ENCODE measurements at regions not wholly inside any gene's neighbourhood (a gene's known extent, or its start where the extent isn't known, plus 50 kb on each side); places are given as distances from the start of the nearest gene placed in this dataset.
"Not testable (repeated sequence)": the region's sequence is repeated elsewhere in the genome, so short reads cannot be mapped to it uniquely, and the experiment has no call there.

DNA sequence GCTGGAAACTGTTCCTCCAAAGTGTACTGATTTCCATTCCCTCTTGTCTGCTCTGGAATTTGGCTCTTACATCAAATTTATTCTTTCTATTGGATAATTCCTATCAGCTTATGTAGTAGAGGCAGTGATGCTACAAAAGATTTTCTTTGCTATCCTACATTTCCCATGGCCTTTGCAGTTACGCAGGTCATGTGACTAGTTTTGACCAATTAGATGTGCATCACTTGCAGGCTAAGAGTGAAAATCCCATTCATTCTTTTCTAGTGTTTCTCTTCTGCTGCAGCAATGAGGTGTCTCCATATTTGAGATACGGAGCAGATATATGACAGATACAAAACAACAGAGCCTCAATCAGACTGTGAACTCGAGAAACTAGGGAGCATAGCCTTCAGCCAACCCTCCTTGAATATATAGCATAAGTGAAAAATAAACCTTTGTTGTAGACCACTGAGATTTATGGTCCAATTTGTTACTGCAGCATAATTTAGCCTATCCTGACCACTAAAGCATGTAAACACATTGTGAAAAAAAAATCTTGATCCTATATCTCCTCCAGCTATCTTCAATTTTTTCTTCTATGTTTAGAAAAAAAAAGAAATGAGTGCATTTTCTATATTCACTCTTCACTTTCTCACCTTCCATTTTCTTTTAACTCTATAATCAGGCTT lies 102.0 kb downstream of the HNMT start:
- no peak for DNase-seq (ENCODE audit: low read depth in 1 of 2, low spot score in 2 of 2)
- H3K9me3 ChIP-seq (replicated peaks), result no peaks in the 10 kb centered on the region
- H3K4me1 ChIP-seq (replicated peaks), result peaks cover 7% of the 10 kb centered on the region
- H3K36me3 ChIP-seq, result no peaks in the 10 kb centered on the region
- no peaks in the 10 kb centered on the region for H3K27me3 ChIP-seq (replicated peaks)
- no peak overlapping the region for H3K4me3 ChIP-seq
- no peak overlapping the region for H3K27ac ChIP-seq

DNA sequence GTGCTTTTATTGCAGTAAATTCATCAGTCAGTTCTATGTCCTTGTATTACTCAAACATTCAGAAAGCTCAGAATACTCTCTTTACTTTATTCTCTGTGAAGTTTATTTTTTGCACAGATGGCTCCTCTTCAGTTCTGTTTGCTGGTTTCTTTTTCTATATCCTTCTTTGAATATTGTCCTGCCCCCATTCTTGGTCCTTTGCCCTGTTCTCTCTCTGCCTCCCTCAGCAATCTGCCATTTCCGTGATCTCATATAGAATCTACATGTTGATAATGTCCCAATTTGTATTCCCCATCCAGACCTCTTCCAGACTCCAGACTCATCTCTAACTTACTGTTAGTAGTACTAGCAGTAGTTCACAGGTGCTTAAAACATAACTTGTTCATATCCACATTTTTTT lies 102.6 kb downstream of the HNMT start:
- no peak overlapping the region for H3K27ac ChIP-seq
- no peak for DNase-seq (ENCODE audit: low read depth in 1 of 2, low spot score in 2 of 2)
- H3K36me3 ChIP-seq, result no peaks in the 10 kb centered on the region
- H3K4me3 ChIP-seq, result no peak overlapping the region
- H3K4me1 ChIP-seq (replicated peaks), result peaks cover 13% of the 10 kb centered on the region
- H3K9me3 ChIP-seq (replicated peaks), result no peaks in the 10 kb centered on the region
- no peaks in the 10 kb centered on the region for H3K27me3 ChIP-seq (replicated peaks)

DNA sequence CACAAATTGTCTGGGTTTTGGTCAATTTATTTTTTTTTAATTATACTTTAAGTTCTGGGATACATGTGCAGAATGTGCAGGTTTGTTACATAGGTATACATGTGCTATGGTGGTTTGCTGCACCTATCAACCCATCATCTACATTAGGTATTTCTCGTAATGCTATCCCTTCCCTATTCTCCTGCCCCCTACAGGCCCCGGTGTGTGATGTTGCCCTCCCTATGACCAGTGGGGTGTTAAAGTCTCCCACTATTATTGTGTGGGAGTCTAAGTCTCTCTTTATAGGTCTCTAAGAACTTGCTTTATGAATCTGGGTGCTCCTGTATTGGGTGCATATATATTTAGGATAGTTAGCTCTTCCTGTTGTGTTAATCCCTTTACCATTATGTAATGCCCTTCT lies 104.4 kb downstream of the HNMT start:
- H3K27ac ChIP-seq; H3K36me3 ChIP-seq; H3K27me3 ChIP-seq (replicated peaks); DNase-seq (ENCODE audit: low read depth in 1 of 2, low spot score in 2 of 2); H3K9me3 ChIP-seq (replicated peaks); H3K4me3 ChIP-seq: not testable (repeated sequence)
- H3K4me1 ChIP-seq (replicated peaks), result peaks cover 22% of the 10 kb centered on the region

DNA sequence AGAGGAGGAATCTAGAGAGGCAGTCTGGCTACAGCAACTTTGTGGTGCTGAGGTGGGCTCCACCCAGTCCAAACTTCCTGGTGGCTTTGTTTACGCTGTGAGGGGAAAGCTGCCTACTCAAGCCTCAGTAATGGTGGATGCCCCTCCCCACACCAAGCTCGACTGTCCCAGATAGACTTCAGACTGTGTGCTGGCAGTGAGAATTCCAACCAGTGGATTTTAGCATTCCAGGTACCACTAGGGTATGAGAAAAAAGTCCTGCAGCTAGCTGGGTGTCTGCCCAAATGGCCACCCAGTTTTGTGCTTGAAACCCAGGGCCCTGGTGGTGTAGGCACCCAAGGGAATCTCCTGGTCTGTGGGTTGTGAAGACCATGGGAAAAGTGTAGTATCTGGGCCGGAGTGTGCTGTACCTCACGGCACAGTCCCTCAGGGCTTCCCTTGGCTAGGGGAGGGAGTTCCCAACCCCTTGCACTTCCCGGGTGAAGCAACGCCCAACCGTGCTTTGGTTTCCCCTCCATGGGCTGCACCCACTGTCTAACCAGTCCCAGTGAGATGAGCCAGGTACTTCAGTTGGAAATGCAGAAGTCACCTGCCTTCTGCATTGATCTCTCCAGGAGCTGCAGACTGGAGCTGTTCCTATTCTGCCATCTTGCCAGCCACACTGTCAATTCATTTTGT lies 106.9 kb downstream of the HNMT start:
- not testable (repeated sequence) for H3K4me3 ChIP-seq; H3K36me3 ChIP-seq; H3K9me3 ChIP-seq (replicated peaks); H3K27me3 ChIP-seq (replicated peaks); DNase-seq (ENCODE audit: low read depth in 1 of 2, low spot score in 2 of 2)
- Histone ChIP-seq H3K27ac (peak overlapping the region; percentile 65; the same call in 1 of the 2 replicates), H3K4me1 (replicated peaks) (peaks cover 22% of the 10 kb centered on the region)

DNA sequence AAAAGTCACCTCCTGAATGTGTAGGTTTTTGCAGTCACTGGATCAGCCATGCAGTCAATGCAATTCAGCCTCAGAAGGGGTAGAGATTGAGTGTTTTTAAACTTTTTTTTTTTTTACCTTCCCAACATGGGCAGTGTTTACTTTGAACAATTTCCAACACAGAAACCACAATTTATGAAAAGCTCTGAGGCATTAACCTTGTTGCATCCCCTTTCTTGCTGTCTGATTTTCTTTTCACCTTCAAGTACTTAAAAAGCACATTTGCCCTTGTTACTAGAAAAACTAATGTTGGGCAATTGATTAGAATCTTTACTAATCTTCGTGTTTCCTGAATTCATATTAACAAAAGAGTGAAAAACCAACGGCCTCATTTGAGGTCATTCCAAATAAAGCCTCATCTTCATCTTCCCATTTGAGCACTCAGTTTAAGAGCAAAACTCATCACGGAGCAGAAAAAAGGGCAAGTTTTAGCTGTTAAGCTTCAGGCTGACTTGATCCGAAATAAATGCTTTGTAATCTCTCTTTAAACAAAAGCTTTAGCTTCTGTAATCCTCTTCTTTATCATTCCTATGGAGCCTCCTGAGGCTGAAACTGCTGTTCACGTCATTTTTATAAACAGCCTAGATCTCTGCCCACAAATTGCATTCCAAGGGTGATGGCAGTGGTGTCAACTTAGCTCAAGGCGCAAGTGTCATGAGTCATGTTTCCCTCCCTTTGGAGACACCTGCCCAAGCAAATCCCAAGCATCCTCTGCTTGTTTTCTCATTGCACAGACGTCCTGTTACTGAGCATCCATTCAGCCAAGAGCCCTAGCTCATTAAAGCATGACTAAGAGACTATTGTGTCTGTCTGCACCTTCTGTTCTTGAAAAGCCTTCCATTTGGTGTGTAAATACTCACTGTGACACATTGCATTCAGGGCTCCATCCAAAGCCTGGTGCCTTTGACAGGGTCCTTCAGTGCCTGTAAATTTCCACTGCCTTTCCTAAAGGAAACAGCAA lies 107.7 kb downstream of the HNMT start:
- H3K4me1 ChIP-seq (replicated peaks), result peaks cover 22% of the 10 kb centered on the region
- no peaks in the 10 kb centered on the region for H3K27me3 ChIP-seq (replicated peaks)
- H3K4me3 ChIP-seq, result no peak overlapping the region
- peak overlapping the region; percentile 65 for H3K27ac ChIP-seq
- peak; percentile 87 to 89 for DNase-seq (ENCODE audit: low read depth in 1 of 2, low spot score in 2 of 2)
- H3K36me3 ChIP-seq, result no peaks in the 10 kb centered on the region
- no peaks in the 10 kb centered on the region for H3K9me3 ChIP-seq (replicated peaks)

DNA sequence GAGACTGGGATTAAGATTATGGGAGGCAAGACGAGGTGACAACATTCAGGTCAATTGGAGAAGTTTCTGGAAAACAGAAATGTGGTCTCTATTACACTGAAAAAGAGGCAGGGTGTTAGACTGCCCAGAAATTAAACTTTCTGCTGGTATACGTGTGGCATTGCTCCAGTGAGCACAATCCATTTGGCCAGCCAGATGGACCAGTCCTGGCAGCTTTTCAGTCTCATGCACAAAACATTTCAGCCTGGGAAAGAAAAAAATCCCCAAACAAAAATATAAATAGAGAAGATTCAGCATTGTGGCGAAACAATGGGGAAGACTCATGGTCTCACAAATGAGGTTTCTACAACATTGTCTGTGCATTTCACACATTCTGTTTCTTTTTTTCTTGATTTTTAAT lies 113.9 kb downstream of the HNMT start:
- Histone ChIP-seq H3K9me3 (replicated peaks) (no peaks in the 10 kb centered on the region), H3K27ac (peak overlapping the region; percentile 15; the same call in 1 of the 2 replicates), H3K27me3 (replicated peaks) (no peaks in the 10 kb centered on the region), H3K36me3 (no peaks in the 10 kb centered on the region), H3K4me1 (replicated peaks) (peaks cover 8% of the 10 kb centered on the region), H3K4me3 (no peak overlapping the region)
- DNase-seq (ENCODE audit: low read depth in 1 of 2, low spot score in 2 of 2), result peak in 1 of 2 experiments; percentile 44

DNA sequence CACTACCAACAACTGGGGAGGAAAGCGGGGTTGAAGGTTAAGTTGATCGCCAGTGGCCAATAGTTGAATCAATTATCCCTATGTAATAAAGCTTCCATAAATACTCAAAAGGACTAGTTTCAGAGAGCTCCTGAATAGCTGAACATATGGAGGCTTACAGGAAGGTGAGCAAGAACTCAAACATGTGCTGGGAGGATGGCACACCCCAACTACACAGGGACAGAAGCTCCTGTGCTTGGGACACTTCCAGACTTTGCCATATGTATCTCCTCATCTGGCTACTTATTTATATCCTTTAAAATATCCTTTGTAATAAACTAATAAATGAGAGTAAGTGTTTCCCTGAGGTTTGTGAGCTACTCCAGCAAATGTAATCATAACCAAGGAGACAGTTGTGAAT lies 115.7 kb downstream of the HNMT start:
- DNase-seq (ENCODE audit: low read depth in 1 of 2, low spot score in 2 of 2), result no peak
- Histone ChIP-seq H3K27ac (no peak overlapping the region), H3K9me3 (replicated peaks) (0 out of 2 replicates have a peak, but pooled peaks cover under 1% of the 10 kb centered on the region), H3K27me3 (replicated peaks) (no peaks in the 10 kb centered on the region), H3K4me3 (no peak overlapping the region), H3K4me1 (replicated peaks) (peaks cover 15% of the 10 kb centered on the region), H3K36me3 (no peaks in the 10 kb centered on the region)

DNA sequence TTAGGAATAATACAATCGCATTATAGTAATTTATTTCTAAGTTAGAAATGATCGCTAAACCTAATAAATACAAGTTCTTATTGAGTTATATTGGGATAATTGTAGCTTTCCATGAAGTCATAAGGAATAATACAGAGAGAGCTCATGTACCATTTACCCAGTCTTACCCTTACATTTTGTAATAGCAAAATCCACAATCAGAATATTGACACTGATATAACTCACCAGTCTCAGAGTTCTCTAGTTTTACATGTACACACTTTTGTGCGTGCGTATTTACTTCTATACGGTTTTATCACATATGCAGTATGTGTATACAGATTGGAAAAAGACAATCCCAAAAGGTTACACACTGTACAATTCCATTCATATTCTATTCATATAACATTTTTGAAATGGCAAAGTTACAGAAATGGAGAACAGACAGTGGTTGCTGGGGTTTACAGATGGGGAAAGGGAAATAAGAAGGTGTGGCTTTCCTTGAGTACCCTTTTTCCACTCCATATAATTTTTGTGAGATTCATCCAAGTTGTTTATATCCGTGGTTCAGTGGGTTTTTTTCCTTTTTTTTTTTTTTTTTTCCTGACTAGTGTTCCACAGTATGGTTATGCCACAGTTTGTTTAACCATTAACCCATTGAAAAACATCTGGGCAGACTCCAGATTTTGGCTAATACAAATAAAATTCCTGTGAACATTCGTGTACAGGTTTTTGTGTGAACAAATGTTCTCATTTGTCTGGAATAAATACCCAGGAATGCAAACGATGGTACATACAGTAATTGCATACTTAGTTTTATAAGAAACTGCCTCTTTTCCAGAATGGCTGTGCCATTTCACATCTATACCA lies 117.2 kb downstream of the HNMT start:
- peak in 1 of 2 experiments; percentile 24 for DNase-seq (ENCODE audit: low read depth in 1 of 2, low spot score in 2 of 2)
- H3K27me3 ChIP-seq (replicated peaks), result no peaks in the 10 kb centered on the region
- no peaks in the 10 kb centered on the region for H3K36me3 ChIP-seq
- H3K27ac ChIP-seq, result no peak overlapping the region
- 0 out of 2 replicates have a peak, but pooled peaks cover 3% of the 10 kb centered on the region for H3K9me3 ChIP-seq (replicated peaks)
- peaks cover 29% of the 10 kb centered on the region for H3K4me1 ChIP-seq (replicated peaks)
- H3K4me3 ChIP-seq, result no peak overlapping the region

DNA sequence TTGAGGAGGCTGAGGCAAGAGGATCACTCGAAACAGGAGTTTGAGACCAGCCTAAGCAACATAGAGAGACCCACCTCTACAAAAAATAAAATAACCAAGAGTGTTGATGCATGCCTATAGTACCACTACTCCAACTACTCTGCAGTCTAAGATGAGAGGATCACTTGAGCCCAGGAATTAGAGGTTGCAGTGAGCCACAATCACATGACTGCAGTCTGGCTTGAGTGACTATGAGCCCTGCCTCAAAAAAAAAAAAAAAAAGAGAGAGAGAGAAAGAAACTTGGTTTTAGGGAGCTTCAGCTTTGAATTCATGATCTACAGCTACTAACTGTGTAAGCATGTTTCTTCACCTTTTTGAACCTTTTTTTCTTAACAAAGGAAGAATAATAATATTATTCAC lies 119.9 kb downstream of the HNMT start:
- no peak for DNase-seq (ENCODE audit: low read depth in 1 of 2, low spot score in 2 of 2)
- H3K27me3 ChIP-seq (replicated peaks), result no peaks in the 10 kb centered on the region
- H3K27ac ChIP-seq, result no peak overlapping the region
- H3K4me1 ChIP-seq (replicated peaks), result peaks cover 38% of the 10 kb centered on the region
- H3K9me3 ChIP-seq (replicated peaks), result 0 out of 2 replicates have a peak, but pooled peaks cover 3% of the 10 kb centered on the region
- no peaks in the 10 kb centered on the region for H3K36me3 ChIP-seq
- H3K4me3 ChIP-seq, result no peak overlapping the region

DNA sequence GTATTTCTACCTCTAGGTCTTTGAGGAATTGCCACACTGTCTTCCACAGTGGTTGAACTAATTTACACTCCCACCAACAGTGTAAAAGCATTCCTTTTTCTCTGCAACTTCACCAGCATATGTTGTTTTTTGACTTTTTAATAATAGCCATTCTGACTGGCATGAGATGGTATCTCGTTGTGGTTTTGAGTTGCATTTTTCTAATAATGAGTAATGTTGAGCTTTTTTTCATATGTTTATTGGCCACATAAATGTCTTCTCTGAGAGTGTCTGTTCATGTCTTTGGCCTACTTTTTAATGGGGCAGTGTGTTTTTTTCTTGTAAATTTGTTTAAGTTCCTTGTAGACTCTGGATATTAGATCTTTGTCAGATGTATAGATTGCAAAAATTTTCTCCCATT lies 121.2 kb downstream of the HNMT start:
- H3K27me3 ChIP-seq (replicated peaks); H3K36me3 ChIP-seq; H3K9me3 ChIP-seq (replicated peaks); H3K4me3 ChIP-seq: not testable (repeated sequence)
- Histone ChIP-seq H3K4me1 (replicated peaks) (peaks cover 38% of the 10 kb centered on the region), H3K27ac (peak overlapping the region; percentile 25)
- DNase-seq (ENCODE audit: low read depth in 1 of 2, low spot score in 2 of 2), result peak in 1 of 2 experiments; percentile 73

DNA sequence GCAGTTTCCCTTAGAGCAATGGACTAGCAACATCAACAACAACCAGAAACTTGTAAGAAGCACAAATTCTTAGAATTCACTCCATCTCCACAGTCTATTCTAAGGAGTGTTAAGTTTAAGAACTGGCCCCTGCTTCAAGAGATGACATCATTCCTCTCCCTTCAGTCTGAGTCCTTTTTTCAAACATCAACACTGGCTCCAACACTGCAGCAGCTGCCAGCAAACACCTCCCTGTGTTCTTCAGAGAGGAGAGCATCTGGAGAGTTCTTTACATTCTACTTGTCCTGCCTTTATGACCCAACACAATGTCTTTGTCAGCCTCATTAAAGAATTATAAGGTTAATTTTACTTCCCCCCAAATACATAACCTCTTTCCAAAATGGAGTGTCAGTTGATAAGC lies 122.3 kb downstream of the HNMT start:
- Histone ChIP-seq H3K9me3 (replicated peaks) (0 out of 2 replicates have a peak, but pooled peaks cover 3% of the 10 kb centered on the region), H3K4me3 (no peak overlapping the region), H3K4me1 (replicated peaks) (peaks cover 38% of the 10 kb centered on the region), H3K36me3 (no peaks in the 10 kb centered on the region), H3K27ac (peak overlapping the region; percentile 25; the same call in 1 of the 2 replicates), H3K27me3 (replicated peaks) (no peaks in the 10 kb centered on the region)
- peak in 1 of 2 experiments; percentile 47 for DNase-seq (ENCODE audit: low read depth in 1 of 2, low spot score in 2 of 2)

DNA sequence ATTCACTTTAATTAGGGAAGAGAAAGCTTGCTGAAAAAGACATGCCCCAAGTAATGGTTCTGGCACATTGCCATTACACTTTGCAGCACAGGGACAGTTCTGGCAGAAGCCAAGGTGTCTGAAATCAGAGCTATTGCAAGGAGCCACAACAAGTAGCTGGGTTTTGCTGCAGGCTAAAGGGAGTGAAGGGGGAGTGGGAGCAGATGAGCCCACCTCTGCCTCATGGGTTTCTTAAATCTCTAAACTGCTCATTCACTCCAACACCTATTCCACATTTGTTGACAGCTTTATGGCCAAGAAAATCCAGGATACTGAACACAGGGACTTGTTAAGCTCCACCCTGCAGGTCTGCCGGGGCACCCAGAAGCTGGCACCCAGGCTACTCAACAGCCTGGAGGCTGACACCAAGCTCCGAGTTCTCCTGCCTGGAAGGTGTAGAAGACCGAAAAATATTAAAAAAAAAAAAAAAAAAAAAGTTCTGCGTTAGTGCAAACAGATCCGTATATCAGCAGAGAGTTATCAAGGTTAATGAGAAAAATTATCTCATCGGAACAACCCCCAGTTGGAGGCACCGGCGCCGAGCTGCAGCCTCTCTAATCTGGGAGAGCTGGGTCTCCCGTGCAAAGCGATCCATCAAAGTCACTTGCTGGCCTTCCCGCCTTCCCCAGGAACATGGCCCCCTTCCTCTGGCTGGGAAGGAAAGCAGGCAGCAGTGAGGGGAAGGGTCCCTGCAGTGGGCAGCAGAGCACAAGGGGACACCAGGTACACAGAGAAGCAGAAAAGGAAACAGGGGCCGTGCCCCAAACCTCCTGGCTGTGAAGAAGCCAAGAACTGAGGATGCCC lies 123.7 kb downstream of the HNMT start:
- Histone ChIP-seq H3K36me3 (no peaks in the 10 kb centered on the region), H3K27ac (no peak overlapping the region), H3K27me3 (replicated peaks) (no peaks in the 10 kb centered on the region), H3K4me1 (replicated peaks) (peaks cover 33% of the 10 kb centered on the region), H3K4me3 (no peak overlapping the region), H3K9me3 (replicated peaks) (0 out of 2 replicates have a peak, but pooled peaks cover 3% of the 10 kb centered on the region)
- DNase-seq (ENCODE audit: low read depth in 1 of 2, low spot score in 2 of 2), result no peak
